ENCODE measurements at regions not wholly inside any gene's neighbourhood (a gene's known extent, or its start where the extent isn't known, plus 50 kb on each side); places are given as distances from the start of the nearest gene placed in this dataset.

GRCh38 chr3:55172913-55173312 lies 245.1 kb upstream of the LRTM1 start:
- TF ChIP-seq POLR2AphosphoS5 (IDR thresholded peaks at IDR 0.05; ENCODE audit: low read depth, low read length) (no peak), SIN3A (IDR thresholded peaks at IDR 0.05; ENCODE audit: borderline replicate concordance, insufficient read depth, low read length) (no peak), TAF1 (IDR thresholded peaks at IDR 0.05; ENCODE audit: borderline replicate concordance, insufficient read depth, low read length) (no peak), REST (IDR thresholded peaks at IDR 0.05; ENCODE audit: insufficient read depth in 1 of 2, low read depth in 2 of 2, low read length in 2 of 2) (no peak), FOXP2 (optimal IDR thresholded peaks at IDR 0.05; ENCODE audit: borderline replicate concordance, extremely low read depth, extremely low read length, insufficient read depth) (no peak)

GRCh38 chr3:55170444-55170843 lies 242.6 kb upstream of the LRTM1 start:
- no peak for TF ChIP-seq SIN3A (IDR thresholded peaks at IDR 0.05; ENCODE audit: borderline replicate concordance, insufficient read depth, low read length)
- no peak for TF ChIP-seq POLR2AphosphoS5 (IDR thresholded peaks at IDR 0.05; ENCODE audit: low read depth, low read length)
- no peak for TF ChIP-seq FOXP2 (optimal IDR thresholded peaks at IDR 0.05; ENCODE audit: borderline replicate concordance, extremely low read depth, extremely low read length, insufficient read depth)
- no peak for TF ChIP-seq TAF1 (IDR thresholded peaks at IDR 0.05; ENCODE audit: borderline replicate concordance, insufficient read depth, low read length)
- TF ChIP-seq REST (IDR thresholded peaks at IDR 0.05; ENCODE audit: insufficient read depth in 1 of 2, low read depth in 2 of 2, low read length in 2 of 2) = no peak

- TF ChIP-seq REST (IDR thresholded peaks at IDR 0.05; ENCODE audit: insufficient read depth in 1 of 2, low read depth in 2 of 2, low read length in 2 of 2) = no peak
- no peak for TF ChIP-seq SIN3A (IDR thresholded peaks at IDR 0.05; ENCODE audit: borderline replicate concordance, insufficient read depth, low read length)
- no peak for TF ChIP-seq POLR2AphosphoS5 (IDR thresholded peaks at IDR 0.05; ENCODE audit: low read depth, low read length)
- TF ChIP-seq TAF1 (IDR thresholded peaks at IDR 0.05; ENCODE audit: borderline replicate concordance, insufficient read depth, low read length) = no peak
Observed at GRCh38 chr3:55169608-55170072, 241.8 kb upstream of the LRTM1 start.

- no peak for TF ChIP-seq REST (IDR thresholded peaks at IDR 0.05; ENCODE audit: insufficient read depth in 1 of 2, low read depth in 2 of 2, low read length in 2 of 2)
- TF ChIP-seq FOXP2 (optimal IDR thresholded peaks at IDR 0.05; ENCODE audit: borderline replicate concordance, extremely low read depth, extremely low read length, insufficient read depth) = no peak
- no peak for TF ChIP-seq TAF1 (IDR thresholded peaks at IDR 0.05; ENCODE audit: borderline replicate concordance, insufficient read depth, low read length)
Observed at GRCh38 chr3:55169161-55169560, 241.3 kb upstream of the LRTM1 start.
